ENCODE measurements at regions not wholly inside any gene's neighbourhood (a gene's known extent, or its start where the extent isn't known, plus 50 kb on each side); places are given as distances from the start of the nearest gene placed in this dataset.

DNA sequence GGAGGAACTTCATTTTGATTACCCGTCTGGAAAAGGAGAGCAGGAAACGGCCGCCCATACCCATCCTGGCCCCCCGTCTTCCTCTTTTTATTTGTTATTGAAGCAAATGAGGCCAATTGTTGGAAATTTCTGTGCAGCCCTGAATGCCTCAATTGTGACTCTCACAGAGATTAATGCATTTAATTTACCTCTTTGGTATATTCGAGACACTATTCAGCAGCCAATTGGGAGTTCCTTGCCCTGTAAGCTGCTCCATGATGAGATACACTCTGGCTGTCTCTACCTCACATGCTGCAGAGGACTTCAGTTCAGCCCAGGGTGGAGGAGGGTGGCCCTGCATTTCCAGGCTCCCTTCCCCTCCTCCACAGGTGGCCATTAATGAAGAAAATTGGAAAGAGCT is 60.6 kb upstream of the NTM start:
- TF ChIP-seq, protein P1, sequence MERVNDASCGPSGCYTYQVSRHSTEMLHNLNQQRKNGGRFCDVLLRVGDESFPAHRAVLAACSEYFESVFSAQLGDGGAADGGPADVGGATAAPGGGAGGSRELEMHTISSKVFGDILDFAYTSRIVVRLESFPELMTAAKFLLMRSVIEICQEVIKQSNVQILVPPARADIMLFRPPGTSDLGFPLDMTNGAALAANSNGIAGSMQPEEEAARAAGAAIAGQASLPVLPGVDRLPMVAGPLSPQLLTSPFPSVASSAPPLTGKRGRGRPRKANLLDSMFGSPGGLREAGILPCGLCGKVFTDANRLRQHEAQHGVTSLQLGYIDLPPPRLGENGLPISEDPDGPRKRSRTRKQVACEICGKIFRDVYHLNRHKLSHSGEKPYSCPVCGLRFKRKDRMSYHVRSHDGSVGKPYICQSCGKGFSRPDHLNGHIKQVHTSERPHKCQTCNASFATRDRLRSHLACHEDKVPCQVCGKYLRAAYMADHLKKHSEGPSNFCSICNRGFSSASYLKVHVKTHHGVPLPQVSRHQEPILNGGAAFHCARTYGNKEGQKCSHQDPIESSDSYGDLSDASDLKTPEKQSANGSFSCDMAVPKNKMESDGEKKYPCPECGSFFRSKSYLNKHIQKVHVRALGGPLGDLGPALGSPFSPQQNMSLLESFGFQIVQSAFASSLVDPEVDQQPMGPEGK (CRISPR knock-in tag; IDR thresholded peaks at IDR 0.05; ENCODE audit: borderline replicate concordance) = no peak
- TF ChIP-seq TOX (CRISPR knock-in tag; IDR thresholded peaks at IDR 0.05; ENCODE audit: borderline replicate concordance) = no peak
- TF ChIP-seq, protein P2, sequence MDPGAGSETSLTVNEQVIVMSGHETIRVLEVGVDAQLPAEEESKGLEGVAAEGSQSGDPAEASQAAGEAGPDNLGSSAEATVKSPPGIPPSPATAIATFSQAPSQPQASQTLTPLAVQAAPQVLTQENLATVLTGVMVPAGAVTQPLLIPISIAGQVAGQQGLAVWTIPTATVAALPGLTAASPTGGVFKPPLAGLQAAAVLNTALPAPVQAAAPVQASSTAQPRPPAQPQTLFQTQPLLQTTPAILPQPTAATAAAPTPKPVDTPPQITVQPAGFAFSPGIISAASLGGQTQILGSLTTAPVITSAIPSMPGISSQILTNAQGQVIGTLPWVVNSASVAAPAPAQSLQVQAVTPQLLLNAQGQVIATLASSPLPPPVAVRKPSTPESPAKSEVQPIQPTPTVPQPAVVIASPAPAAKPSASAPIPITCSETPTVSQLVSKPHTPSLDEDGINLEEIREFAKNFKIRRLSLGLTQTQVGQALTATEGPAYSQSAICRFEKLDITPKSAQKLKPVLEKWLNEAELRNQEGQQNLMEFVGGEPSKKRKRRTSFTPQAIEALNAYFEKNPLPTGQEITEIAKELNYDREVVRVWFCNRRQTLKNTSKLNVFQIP (CRISPR knock-in tag; IDR thresholded peaks at IDR 0.05; ENCODE audit: borderline replicate concordance, low read depth) = no peak

Data from SK-N-SH treated with all-trans-retinoic acid at 6 μM for 48 hours (cell line).